ENCODE measurements at regions not wholly inside any gene's neighbourhood (a gene's known extent, or its start where the extent isn't known, plus 50 kb on each side); places are given as distances from the start of the nearest gene placed in this dataset.

DNA sequence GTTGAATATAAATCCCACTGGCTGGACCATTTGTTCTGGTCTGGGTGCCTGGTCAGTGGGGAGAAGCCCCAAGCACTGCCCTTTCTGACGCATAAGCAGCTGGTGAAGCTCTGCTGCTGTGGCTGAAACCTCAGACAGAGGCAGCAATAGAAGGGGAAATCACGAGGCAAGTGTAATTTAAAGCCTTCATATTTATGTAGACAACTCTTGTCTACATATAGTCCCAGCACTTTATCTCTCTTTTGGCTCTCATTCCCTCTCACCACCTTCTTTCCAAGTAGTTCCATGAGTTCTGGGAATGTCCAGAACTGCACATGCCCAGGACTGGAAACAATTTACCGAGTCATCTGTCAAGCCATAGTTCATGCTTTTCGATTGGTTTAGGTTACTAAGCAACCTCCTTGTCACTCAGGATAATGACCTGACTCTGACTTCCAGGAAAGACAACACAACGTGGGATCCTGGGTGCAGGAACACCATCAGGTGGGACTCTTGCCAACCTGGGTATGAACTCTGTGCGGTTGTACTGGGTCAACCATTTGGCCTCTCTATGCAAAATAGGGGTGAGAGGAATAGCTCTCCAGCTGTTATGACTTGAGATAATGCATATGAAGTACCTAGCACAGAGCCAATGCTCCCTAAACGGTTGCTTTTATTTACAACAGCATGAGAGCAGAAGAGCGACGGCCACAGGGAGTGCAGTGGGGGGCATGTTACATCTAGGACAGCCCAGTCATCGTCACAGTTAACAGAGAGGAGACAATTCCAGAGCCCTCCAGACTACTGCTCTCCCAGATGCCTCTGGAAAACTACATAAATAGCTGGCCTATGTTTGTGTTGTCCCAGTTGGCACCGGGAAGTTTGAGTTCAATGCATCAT is 321.9 kb downstream of the FOXO1 start:
- H3K4me3 ChIP-seq (ENCODE audit: low read depth, low read length) = no peak overlapping the region
- TF ChIP-seq, protein P1, sequence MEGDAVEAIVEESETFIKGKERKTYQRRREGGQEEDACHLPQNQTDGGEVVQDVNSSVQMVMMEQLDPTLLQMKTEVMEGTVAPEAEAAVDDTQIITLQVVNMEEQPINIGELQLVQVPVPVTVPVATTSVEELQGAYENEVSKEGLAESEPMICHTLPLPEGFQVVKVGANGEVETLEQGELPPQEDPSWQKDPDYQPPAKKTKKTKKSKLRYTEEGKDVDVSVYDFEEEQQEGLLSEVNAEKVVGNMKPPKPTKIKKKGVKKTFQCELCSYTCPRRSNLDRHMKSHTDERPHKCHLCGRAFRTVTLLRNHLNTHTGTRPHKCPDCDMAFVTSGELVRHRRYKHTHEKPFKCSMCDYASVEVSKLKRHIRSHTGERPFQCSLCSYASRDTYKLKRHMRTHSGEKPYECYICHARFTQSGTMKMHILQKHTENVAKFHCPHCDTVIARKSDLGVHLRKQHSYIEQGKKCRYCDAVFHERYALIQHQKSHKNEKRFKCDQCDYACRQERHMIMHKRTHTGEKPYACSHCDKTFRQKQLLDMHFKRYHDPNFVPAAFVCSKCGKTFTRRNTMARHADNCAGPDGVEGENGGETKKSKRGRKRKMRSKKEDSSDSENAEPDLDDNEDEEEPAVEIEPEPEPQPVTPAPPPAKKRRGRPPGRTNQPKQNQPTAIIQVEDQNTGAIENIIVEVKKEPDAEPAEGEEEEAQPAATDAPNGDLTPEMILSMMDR (conservative IDR thresholded peaks at IDR 0.05; ENCODE audit: low read depth, low read length) = no peak
- DNase-seq (ENCODE audit: low read depth) = peak; percentile 72

DNA sequence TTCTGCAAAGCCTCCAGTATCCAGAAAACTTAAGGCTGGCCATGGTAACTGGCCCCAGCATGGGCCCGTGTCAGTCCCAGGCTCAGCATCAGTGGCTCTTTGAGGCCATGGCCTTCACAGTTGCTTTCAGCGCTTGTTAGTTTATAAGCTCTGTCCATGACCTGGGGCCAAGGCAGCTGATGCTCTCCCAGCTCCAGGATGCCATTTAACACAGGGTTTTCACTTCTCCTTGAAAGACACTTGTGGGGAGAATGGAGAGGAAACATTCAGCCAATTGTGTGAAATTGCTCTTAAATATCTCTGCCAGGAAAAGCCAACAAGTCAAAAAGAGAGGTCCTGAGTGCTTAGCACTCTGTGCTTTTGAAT is 321.3 kb downstream of the FOXO1 start:
- H3K4me3 ChIP-seq (ENCODE audit: low read depth, low read length) = no peak overlapping the region
- TF ChIP-seq, protein P1 (conservative IDR thresholded peaks at IDR 0.05; ENCODE audit: low read depth, low read length) = no peak
- no peak for DNase-seq (ENCODE audit: low read depth)

DNA sequence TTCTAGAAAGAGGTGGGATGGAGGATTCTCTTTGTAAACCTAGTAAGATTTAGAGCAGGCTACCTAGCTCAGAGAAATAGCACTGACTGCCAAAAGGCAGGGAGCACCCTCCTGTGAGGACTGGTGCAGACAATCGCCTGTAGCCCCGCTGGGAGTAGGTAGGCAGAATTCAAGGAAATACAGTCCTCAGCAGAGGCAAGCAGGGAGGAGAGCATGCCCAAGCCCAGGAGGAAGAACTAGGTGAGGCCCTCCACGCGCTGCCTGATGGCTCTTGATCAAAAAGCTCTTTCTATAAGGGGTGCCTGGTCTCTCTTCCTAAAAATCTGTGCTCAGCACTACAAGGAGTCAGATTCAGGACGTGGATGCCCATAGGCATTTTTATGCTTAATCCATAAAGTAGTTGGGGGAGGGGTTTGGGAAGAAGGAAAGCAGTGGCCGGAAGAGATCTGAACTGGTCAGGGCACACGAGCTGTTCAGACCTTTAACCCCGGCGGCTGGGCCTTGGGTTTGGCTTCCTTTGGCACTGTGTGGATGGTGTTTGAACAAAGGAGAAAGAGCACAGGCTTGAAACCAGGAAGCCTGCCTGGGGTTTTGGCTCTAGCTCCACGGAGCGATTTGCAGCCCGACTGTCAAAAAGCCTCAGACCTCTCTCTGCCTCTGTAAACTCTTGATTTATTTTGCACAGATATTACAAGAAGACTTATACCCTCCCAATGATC is 320.6 kb downstream of the FOXO1 start:
- TF ChIP-seq, protein P1 (conservative IDR thresholded peaks at IDR 0.05; ENCODE audit: low read depth, low read length) = no peak
- no peak for DNase-seq (ENCODE audit: low read depth)
- no peak overlapping the region for H3K4me3 ChIP-seq (ENCODE audit: low read depth, low read length)

DNA sequence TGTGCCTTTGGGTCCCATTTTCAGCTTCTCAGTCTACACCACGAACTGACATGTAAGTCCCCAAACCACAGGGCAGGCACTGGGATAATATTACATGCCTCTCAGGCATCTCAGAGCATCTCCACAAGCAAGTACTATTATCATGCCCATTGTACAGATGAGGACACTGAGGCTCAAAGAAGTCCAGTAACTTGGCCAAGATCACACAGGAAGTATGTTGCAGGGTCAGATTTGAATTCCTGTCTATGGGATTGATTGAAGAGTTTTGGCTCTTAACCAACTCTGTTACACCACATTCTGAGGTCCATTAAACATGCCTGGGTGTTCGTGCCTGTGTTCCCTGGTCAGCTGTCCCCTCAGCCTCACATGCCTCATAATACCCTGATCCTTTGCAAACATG is 319.8 kb downstream of the FOXO1 start:
- H3K4me3 ChIP-seq (ENCODE audit: low read depth, low read length) = no peak overlapping the region
- no peak for DNase-seq (ENCODE audit: low read depth)
- TF ChIP-seq, protein P1 (conservative IDR thresholded peaks at IDR 0.05; ENCODE audit: low read depth, low read length) = no peak

DNA sequence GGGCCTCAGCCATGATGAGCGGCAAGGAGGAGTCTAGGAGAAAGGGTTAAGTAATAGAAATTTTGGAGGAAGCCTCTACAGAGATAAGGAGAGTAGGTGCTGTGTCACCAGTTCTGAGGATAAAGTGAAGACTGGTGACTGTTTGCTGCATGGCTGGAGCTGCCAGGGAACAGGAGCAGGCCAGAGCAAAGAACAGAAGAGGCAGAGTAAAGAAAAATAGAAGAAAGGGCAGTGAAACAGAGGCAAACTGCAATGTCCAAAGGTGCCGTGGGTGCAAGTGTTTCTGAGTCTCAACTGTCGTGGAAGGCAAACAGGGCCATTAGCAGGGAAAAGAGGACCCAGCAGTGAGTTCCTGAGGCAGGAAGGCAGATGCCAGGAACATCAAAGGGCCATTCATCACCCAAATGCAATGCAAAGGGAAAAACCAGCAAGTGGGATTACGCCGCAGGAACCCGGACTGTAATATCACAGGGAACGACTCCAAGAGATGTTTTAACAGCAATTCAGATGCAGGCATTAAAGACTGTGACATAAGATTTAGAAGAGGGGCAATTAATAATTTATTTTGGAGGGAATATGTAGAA is 318.3 kb downstream of the FOXO1 start:
- no peak overlapping the region for H3K4me3 ChIP-seq (ENCODE audit: low read depth, low read length)
- DNase-seq (ENCODE audit: low read depth) = no peak
- TF ChIP-seq, protein P1 (conservative IDR thresholded peaks at IDR 0.05; ENCODE audit: low read depth, low read length) = no peak

DNA sequence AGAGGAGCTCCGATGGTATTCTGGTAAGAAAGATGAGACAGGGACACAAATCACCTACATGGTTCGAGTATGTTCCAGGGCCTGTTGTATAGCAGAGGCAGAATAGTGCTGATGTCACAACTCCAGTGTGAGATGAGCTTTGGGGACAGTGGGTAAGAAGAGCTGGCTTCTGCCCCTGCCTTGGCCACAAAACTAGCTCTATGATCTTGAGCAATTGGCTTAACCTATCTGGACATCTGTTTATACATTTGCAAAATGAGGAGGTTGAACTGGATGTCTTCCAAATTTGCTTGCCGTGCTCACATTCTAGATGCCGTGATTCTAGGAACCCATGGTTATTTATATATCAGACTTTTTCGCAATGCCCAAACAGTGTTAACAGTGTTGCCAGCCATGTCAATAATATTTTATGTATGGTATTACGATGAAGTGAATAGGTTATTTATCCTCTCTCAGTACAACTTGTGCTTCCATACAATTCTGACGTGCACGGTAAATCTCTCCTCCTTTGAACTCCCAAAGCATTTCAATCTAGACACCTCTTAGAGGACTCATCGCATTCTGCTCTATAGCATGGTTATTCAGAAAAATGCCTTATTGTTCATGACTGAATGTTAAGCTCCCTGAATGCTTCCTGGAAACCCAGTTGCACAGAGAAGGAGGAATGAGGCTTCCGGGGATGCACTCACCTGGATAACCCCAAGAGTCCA is 316.0 kb downstream of the FOXO1 start:
- no peak overlapping the region for H3K4me3 ChIP-seq (ENCODE audit: low read depth, low read length)
- DNase-seq (ENCODE audit: low read depth) = peak; percentile 85
- TF ChIP-seq, protein P1 (conservative IDR thresholded peaks at IDR 0.05; ENCODE audit: low read depth, low read length) = no peak

Data from choroid plexus epithelial cell (primary cell).